ENCODE measurements at regions not wholly inside any gene's neighbourhood (a gene's known extent, or its start where the extent isn't known, plus 50 kb on each side); places are given as distances from the start of the nearest gene placed in this dataset.

GRCh38 chrX:147637190-147637589 is 274.5 kb upstream of the FMR1 start:
- no peak overlapping the region for H3K4me3 ChIP-seq
- ATAC-seq: no peak
- intact Hi-C loops (cut with DNase I, micrococcal nuclease): no loop called here
- TF ChIP-seq CTCF (IDR thresholded peaks at IDR 0.05): no peak
- peak in 1 of 3 donors; percentile 15 for DNase-seq
- no peaks in the 10 kb centered on the region for H3K36me3 ChIP-seq (ENCODE audit: low read depth)
- H3K4me1 ChIP-seq (ENCODE audit: low read depth): no peaks in the 10 kb centered on the region
- H3K9me3 ChIP-seq: no peaks in the 10 kb centered on the region

GRCh38 chrX:147646949-147647723 is 264.6 kb upstream of the FMR1 start:
- H3K9me3 ChIP-seq: no peaks in the 10 kb centered on the region
- H3K4me3 ChIP-seq: no peak overlapping the region
- DNase-seq (no peak), ATAC-seq (no peak)
- no peaks in the 10 kb centered on the region for H3K36me3 ChIP-seq (ENCODE audit: low read depth)
- intact Hi-C loops (cut with DNase I, micrococcal nuclease): no loop called here
- H3K4me1 ChIP-seq (ENCODE audit: low read depth): no peaks in the 10 kb centered on the region
- TF ChIP-seq CTCF (IDR thresholded peaks at IDR 0.05): no peak

- intact Hi-C loops (cut with DNase I, micrococcal nuclease): no loop called here
- ATAC-seq (no peak), DNase-seq (no peak)
- no peak for TF ChIP-seq CTCF (IDR thresholded peaks at IDR 0.05)
- no peaks in the 10 kb centered on the region for H3K36me3 ChIP-seq (ENCODE audit: low read depth)
- H3K9me3 ChIP-seq: no peaks in the 10 kb centered on the region
- no peaks in the 10 kb centered on the region for H3K4me1 ChIP-seq (ENCODE audit: low read depth)
- no peak overlapping the region for H3K4me3 ChIP-seq
These were observed 235.9 kb upstream of the FMR1 start for GRCh38 chrX:147675819-147676218.

- H3K4me1 ChIP-seq (ENCODE audit: low read depth): no peaks in the 10 kb centered on the region
- no peak for TF ChIP-seq CTCF (IDR thresholded peaks at IDR 0.05)
- H3K9me3 ChIP-seq: no peaks in the 10 kb centered on the region
- intact Hi-C loops (cut with DNase I, micrococcal nuclease): no loop called here
- no peak for DNase-seq
- no peak for ATAC-seq
- no peaks in the 10 kb centered on the region for H3K36me3 ChIP-seq (ENCODE audit: low read depth)
- no peak overlapping the region for H3K4me3 ChIP-seq
These were observed 232.2 kb upstream of the FMR1 start for GRCh38 chrX:147679356-147680005.

GRCh38 chrX:147680251-147680650 is 231.5 kb upstream of the FMR1 start:
- no peaks in the 10 kb centered on the region for H3K36me3 ChIP-seq (ENCODE audit: low read depth)
- DNase-seq (no peak), ATAC-seq (no peak)
- intact Hi-C loops (cut with DNase I, micrococcal nuclease): no loop called here
- no peaks in the 10 kb centered on the region for H3K9me3 ChIP-seq
- H3K4me3 ChIP-seq: no peak overlapping the region
- no peak for TF ChIP-seq CTCF (IDR thresholded peaks at IDR 0.05)
- H3K4me1 ChIP-seq (ENCODE audit: low read depth): no peaks in the 10 kb centered on the region

Data from mucosa of descending colon (tissue), 3 donors.